Heart right ventricle (tissue), 16 donors: ENCODE measurements at regions not wholly inside any gene's neighbourhood (a gene's known extent, or its start where the extent isn't known, plus 50 kb on each side); places are given as distances from the start of the nearest gene placed in this dataset.

Experiments used
- ATAC-seq, 8 donors: fragments of 200-7000 bp; cut with Tn5 transposase; one replicate each; pipeline ENCODE4 v1.9.1; 2020; ENCODE audit warnings: mild to moderate bottlenecking in 8 of 8, moderate library complexity in 8 of 8, moderate number of reproducible peaks in 1 of 8
- DNase-seq, 2 donors: peaks; one replicate each; pipeline ENCODE4 v3.0.0-alpha.2; 2020
- H3K27ac ChIP-seq, 10 donors: fragments of 200-600 bp; sonication (generic) in 2 of 10; one replicate each; pipeline versions ENCODE4 v1.5.0 to v1.8.0; 2020 to 2022; ENCODE audit warnings: mild to moderate bottlenecking in 3 of 10
- H3K27me3 ChIP-seq, 7 donors: fragments of 200-600 bp; one replicate each; pipeline ENCODE4 v1.8.0; 2021 to 2022; ENCODE audit warnings: mild to moderate bottlenecking in 2 of 7
- H3K36me3 ChIP-seq, 9 donors: fragments of 200-600 bp; sonication (generic) in 1 of 9; one replicate each; pipeline versions ENCODE4 v1.5.0 to v1.8.0; 2020 to 2022; ENCODE audit warnings: mild to moderate bottlenecking in 2 of 9
- H3K4me1 ChIP-seq, 9 donors: fragments of 200-600 bp; sonication (generic) in 1 of 9; one replicate each; pipeline versions ENCODE4 v1.5.0 to v1.8.0; 2020 to 2022; ENCODE audit warnings: mild to moderate bottlenecking in 4 of 9
- H3K4me3 ChIP-seq, 10 donors: fragments of 200-600 bp; sonication (generic) in 2 of 10; one replicate each; pipeline versions ENCODE4 v1.5.0 to v1.8.0; 2020 to 2022; ENCODE audit warnings: mild to moderate bottlenecking in 7 of 10, moderate library complexity in 2 of 10
- H3K9me3 ChIP-seq, 11 donors: fragments of 200-600 bp in 10 of 11; sonication (generic) in 2 of 11; one replicate each; pipeline versions ENCODE4 v1.5.0 to v1.8.0; 2013 to 2022; ENCODE audit warnings: mild to moderate bottlenecking in 2 of 11, control low read depth in 1 of 11, moderate library complexity in 1 of 11
- WGBS, 2 donors: extraction: QIAGEN DNeasy Blood & Tissue Kit; methylation state at CpG; one replicate each; pipeline ENCODE4 v1.1.7; 2013; ENCODE audit warnings: inconsistent platforms in 1 of 2; 5-methylcytosine and 5-hydroxymethylcytosine counted together
- intact Hi-C, 10 donors: fragments of 100-400 bp; cut with DNase I; formaldehyde crosslinking; loops; one replicate each; pipeline versions ENCODE4 v1.11.1 to v1.14.2; 2022
- TF ChIP-seq, protein P1 (sequence below), 9 donors: fragments of 200-600 bp; sonication (generic) in 2 of 9; IDR thresholded peaks; one replicate each; pipeline versions ENCODE4 v1.5.0 to v1.8.0; 2021 to 2022; ENCODE audit warnings: antibody characterized with exemption in 9 of 9, mild to moderate bottlenecking in 5 of 9, moderate library complexity in 1 of 9
- donor health status: Arrhythmogenic right ventricular cardiomyopathy.
- donor health status: ischemic (EF 13 %, LVEDD 7.1; RV severe dilation, severe dysfunction).
- donor health status: healthy with polysubstance abuse.
- donor health status: DM: no; HTN: yes; CAD: no.
- donor health status: DM: no; HTN: no; CAD: no.
- donor health status: ischemic (EF 25% LVEDD 6.9; RV normal size, moderate dysfunction).
- donor health status: ischemic (EF 25% LVEDD 5.7; RV mildly dilated, moderate dysfunction).
- donor health status: healthy.
- donor health status: DM: yes; HTN: yes; CAD: no.
- donor health status: Ischemic cardiomyopathy.
- donor health status: ischemic (EF 35%, LVEDD 5.7; RV mildly dilated, moderate dysfunction).
- donor health status: nonischemic (EF 11% LVEDD 7.7; RV severe dilation, severe dysfunction).
- donor health status: DM: yes; HTN: yes; CAD: no.
- donor health status: PGD.
- donor health status: ischemic (EF 29% LVEDD 5.4; RV normal size, mild dysfunction).
- donor health status: nonischemic (EF 23%, LVEDD 6.1; RV moderate dilation, normal function).

DNA sequence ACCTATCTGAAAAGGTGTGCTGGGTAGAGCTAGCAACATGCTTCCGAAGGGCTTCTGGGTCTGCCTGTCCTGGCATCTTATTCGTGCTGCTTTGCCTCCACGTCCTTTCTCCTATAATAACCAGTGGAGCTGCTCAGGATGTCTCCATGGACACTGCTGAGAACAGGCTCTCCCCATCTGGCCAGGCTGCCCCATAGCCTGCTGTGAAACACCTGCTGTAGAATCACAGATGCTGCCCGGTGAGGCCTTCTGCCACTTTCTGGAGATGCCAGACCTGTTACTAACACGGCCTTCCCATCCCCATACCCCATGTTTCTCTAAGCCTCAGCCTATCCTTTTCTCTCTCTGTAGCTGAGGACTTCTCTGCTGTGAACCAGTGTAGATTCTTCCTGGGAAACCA, 120.5 kb downstream of the IER5 start:
- no peaks in the 10 kb centered on the region for H3K27me3 ChIP-seq
- peaks cover 0 to 19% (median 4%) of the 10 kb centered on the region in 9 donors for H3K4me1 ChIP-seq
- intact Hi-C loops, result loop anchor here in 1 of 10 donors (5.0 kb wide), 1 partner anchor 218 kb away; no protein-coding TSS in a partner anchor
- 88 to 92% methylated on average over 5 of the region's 5 CpGs for WGBS, 2 donors
- TF ChIP-seq, protein P1, sequence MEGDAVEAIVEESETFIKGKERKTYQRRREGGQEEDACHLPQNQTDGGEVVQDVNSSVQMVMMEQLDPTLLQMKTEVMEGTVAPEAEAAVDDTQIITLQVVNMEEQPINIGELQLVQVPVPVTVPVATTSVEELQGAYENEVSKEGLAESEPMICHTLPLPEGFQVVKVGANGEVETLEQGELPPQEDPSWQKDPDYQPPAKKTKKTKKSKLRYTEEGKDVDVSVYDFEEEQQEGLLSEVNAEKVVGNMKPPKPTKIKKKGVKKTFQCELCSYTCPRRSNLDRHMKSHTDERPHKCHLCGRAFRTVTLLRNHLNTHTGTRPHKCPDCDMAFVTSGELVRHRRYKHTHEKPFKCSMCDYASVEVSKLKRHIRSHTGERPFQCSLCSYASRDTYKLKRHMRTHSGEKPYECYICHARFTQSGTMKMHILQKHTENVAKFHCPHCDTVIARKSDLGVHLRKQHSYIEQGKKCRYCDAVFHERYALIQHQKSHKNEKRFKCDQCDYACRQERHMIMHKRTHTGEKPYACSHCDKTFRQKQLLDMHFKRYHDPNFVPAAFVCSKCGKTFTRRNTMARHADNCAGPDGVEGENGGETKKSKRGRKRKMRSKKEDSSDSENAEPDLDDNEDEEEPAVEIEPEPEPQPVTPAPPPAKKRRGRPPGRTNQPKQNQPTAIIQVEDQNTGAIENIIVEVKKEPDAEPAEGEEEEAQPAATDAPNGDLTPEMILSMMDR (IDR thresholded peaks at IDR 0.05), result no peak
- no peaks in the 10 kb centered on the region for H3K36me3 ChIP-seq
- no peak overlapping the region for H3K4me3 ChIP-seq
- no peak overlapping the region for H3K27ac ChIP-seq
- no peaks in the 10 kb centered on the region for H3K9me3 ChIP-seq
- no peak for ATAC-seq
- DNase-seq, result no peak

- Histone ChIP-seq H3K9me3 (peaks cover 0 to 4% (median 0%) of the 10 kb centered on the region in 11 donors), H3K36me3 (no peaks in the 10 kb centered on the region), H3K4me1 (no peaks in the 10 kb centered on the region), H3K4me3 (no peak overlapping the region), H3K27ac (no peak overlapping the region), H3K27me3 (peaks cover 0 to 5% (median 0%) of the 10 kb centered on the region in 7 donors)
- intact Hi-C loops, result no loop called here
- ATAC-seq (no peak), DNase-seq (no peak)
- TF ChIP-seq, protein P1 (IDR thresholded peaks at IDR 0.05), result no peak
- WGBS, 2 donors, result 77 to 78% methylated on average over 3 of the region's 3 CpGs
Observed at GRCh38 chr1:181213056-181213455, 124.6 kb downstream of the IER5 start.

GRCh38 chr1:181216591-181216994, 128.1 kb downstream of the IER5 start:
- no peaks in the 10 kb centered on the region for H3K36me3 ChIP-seq
- ATAC-seq (no peak), DNase-seq (no peak)
- no peak overlapping the region for H3K4me3 ChIP-seq
- TF ChIP-seq, protein P1 (IDR thresholded peaks at IDR 0.05), result no peak
- peaks cover 0 to 4% (median 0%) of the 10 kb centered on the region in 11 donors for H3K9me3 ChIP-seq
- peaks cover 0 to 7% (median 0%) of the 10 kb centered on the region in 9 donors for H3K4me1 ChIP-seq
- 26 to 28% methylated on average over 3 of the region's 3 CpGs for WGBS, 2 donors
- intact Hi-C loops, result no loop called here
- peaks cover 0 to 8% (median 0%) of the 10 kb centered on the region in 7 donors for H3K27me3 ChIP-seq
- no peak overlapping the region for H3K27ac ChIP-seq

GRCh38 chr1:181219938-181220337, 131.4 kb downstream of the IER5 start:
- DNase-seq, result no peak
- Histone ChIP-seq H3K4me1 (peaks cover 0 to 9% (median 0%) of the 10 kb centered on the region in 9 donors), H3K36me3 (no peaks in the 10 kb centered on the region), H3K9me3 (peaks cover 0 to 14% (median 0%) of the 10 kb centered on the region in 11 donors), H3K4me3 (no peak overlapping the region), H3K27ac (no peak overlapping the region), H3K27me3 (peaks cover 0 to 8% (median 0%) of the 10 kb centered on the region in 7 donors)
- intact Hi-C loops, result no loop called here
- TF ChIP-seq, protein P1 (IDR thresholded peaks at IDR 0.05), result no peak
- no peak for ATAC-seq
- 81 to 82% methylated on average over 4 of the region's 4 CpGs for WGBS, 2 donors
